Activated T-helper 17 cell treated with anti-CD3 and anti-CD28 coated beads, Interleukin-2, amount 50 U/mL, for 72 hours (primary cell): ENCODE measurements at regions not wholly inside any gene's neighbourhood (a gene's known extent, or its start where the extent isn't known, plus 50 kb on each side); places are given as distances from the start of the nearest gene placed in this dataset.

Experiments
- ATAC-seq: fragments of 150-1000 bp; cut with Tn5 transposase; replicated peaks from 2 replicates; pipeline ENCODE4 v1.10.0; 2021; ENCODE audit warnings: mild to moderate bottlenecking, moderate library complexity
- H3K27ac Mint-ChIP-seq: one replicate; pipeline ENCODE4 v1.8.0; 2022; ENCODE audit warnings: mixed read lengths
- H3K27me3 Mint-ChIP-seq: one replicate; pipeline ENCODE4 v1.8.0; 2022; ENCODE audit warnings: mixed read lengths
- H3K36me3 Mint-ChIP-seq: one replicate; pipeline ENCODE4 v1.8.0; 2022; ENCODE audit warnings: low read depth, mild to moderate bottlenecking, mixed read lengths
- H3K4me1 Mint-ChIP-seq: one replicate; pipeline ENCODE4 v1.8.0; 2022; ENCODE audit warnings: mixed read lengths
- H3K4me3 Mint-ChIP-seq: one replicate; pipeline ENCODE4 v1.8.0; 2022; ENCODE audit warnings: mild to moderate bottlenecking, mixed read lengths
- H3K9me3 Mint-ChIP-seq: one replicate; pipeline ENCODE4 v1.8.0; 2022; ENCODE audit warnings: mixed read lengths

- Mint-ChIP-seq H3K36me3 (no peaks in the 10 kb centered on the region), H3K4me1 (peaks cover 25% of the 10 kb centered on the region), H3K4me3 (peak overlapping the region; percentile 20), H3K9me3 (no peaks in the 10 kb centered on the region), H3K27ac (peak overlapping the region; percentile 24), H3K27me3 (no peaks in the 10 kb centered on the region)
- no peak for ATAC-seq
Observed at GRCh38 chr3:31361371-31362273, 171.1 kb upstream of the STT3B start.

- Mint-ChIP-seq H3K9me3 (no peaks in the 10 kb centered on the region), H3K27me3 (no peaks in the 10 kb centered on the region), H3K4me1 (peaks cover 13% of the 10 kb centered on the region), H3K27ac (no peak overlapping the region), H3K36me3 (no peaks in the 10 kb centered on the region), H3K4me3 (no peak overlapping the region)
- ATAC-seq: no peak
Observed at GRCh38 chr3:31364188-31364587, 168.5 kb upstream of the STT3B start.

- H3K27ac Mint-ChIP-seq: no peak overlapping the region
- H3K4me3 Mint-ChIP-seq: no peak overlapping the region
Observed at GRCh38 chr3:31364711-31365110, 168.0 kb upstream of the STT3B start.

GRCh38 chr3:31367518-31367917, 165.2 kb upstream of the STT3B start:
- no peaks in the 10 kb centered on the region for H3K36me3 Mint-ChIP-seq

More at GRCh38 chr3:31364711-31365110, 168.0 kb upstream of the STT3B start:
- Mint-ChIP-seq H3K36me3 (no peaks in the 10 kb centered on the region), H3K9me3 (no peaks in the 10 kb centered on the region), H3K27me3 (no peaks in the 10 kb centered on the region), H3K4me1 (peaks cover 13% of the 10 kb centered on the region)
- no peak for ATAC-seq

DNA sequence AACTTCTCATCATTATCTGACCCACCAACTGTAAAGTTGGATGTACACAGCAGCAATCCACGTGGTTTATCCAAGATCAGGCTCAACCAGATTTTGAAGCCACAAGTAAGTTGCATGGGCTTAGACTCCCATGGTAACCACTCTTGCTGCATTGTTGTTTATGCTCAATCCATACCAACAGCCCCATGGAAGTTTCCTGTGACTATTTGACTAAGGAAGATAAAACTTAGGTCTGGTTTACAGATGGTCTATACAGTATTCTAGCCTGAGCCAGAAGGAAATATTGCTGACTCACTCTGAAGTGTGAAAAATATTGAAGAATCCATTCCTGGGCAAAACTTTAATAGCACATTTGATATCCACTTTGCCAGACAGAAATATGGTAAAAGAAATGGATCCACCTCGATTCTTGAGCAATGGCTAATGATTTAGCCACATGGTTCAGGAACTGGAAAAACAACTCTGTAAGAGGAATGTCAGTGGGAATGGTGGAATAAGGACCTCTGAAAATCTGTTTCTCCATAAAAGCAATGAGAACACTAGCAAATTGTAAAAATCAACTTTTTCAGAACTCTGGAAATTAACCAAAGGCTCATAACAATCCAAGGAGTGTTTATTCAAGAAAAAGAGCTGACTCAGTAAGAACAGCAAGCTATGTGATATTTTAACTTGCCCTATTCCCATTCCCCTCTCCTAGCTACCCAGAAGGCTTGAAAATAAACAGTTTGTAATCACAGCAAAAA, 162.9 kb upstream of the STT3B start:
- no peak overlapping the region for H3K4me3 Mint-ChIP-seq
- no peak overlapping the region for H3K27ac Mint-ChIP-seq
- no peak for ATAC-seq

More at GRCh38 chr3:31367518-31367917, 165.2 kb upstream of the STT3B start:
- Mint-ChIP-seq H3K27ac (no peak overlapping the region), H3K9me3 (no peaks in the 10 kb centered on the region), H3K4me1 (peaks cover 7% of the 10 kb centered on the region), H3K27me3 (no peaks in the 10 kb centered on the region), H3K4me3 (no peak overlapping the region)
- no peak for ATAC-seq

GRCh38 chr3:31370380-31370666, 162.4 kb upstream of the STT3B start:
- ATAC-seq: peak; percentile 72
- no peaks in the 10 kb centered on the region for H3K4me1 Mint-ChIP-seq
- H3K36me3 Mint-ChIP-seq: no peaks in the 10 kb centered on the region
- H3K27me3 Mint-ChIP-seq: no peaks in the 10 kb centered on the region
- no peaks in the 10 kb centered on the region for H3K9me3 Mint-ChIP-seq
- no peak overlapping the region for H3K27ac Mint-ChIP-seq
- no peak overlapping the region for H3K4me3 Mint-ChIP-seq

More for the DNA sequence above, 162.9 kb upstream of the STT3B start:
- no peaks in the 10 kb centered on the region for H3K27me3 Mint-ChIP-seq
- H3K4me1 Mint-ChIP-seq: peaks cover 2% of the 10 kb centered on the region
- H3K36me3 Mint-ChIP-seq: no peaks in the 10 kb centered on the region
- H3K9me3 Mint-ChIP-seq: no peaks in the 10 kb centered on the region

- H3K9me3 Mint-ChIP-seq: no peaks in the 10 kb centered on the region
- no peaks in the 10 kb centered on the region for H3K36me3 Mint-ChIP-seq
- no peak for ATAC-seq
- H3K27me3 Mint-ChIP-seq: no peaks in the 10 kb centered on the region
- H3K4me3 Mint-ChIP-seq: no peak overlapping the region
- H3K27ac Mint-ChIP-seq: no peak overlapping the region
- no peaks in the 10 kb centered on the region for H3K4me1 Mint-ChIP-seq
Observed at GRCh38 chr3:31370681-31371080, 162.0 kb upstream of the STT3B start.

GRCh38 chr3:31371484-31372177, 161.1 kb upstream of the STT3B start:
- H3K36me3 Mint-ChIP-seq: no peaks in the 10 kb centered on the region
- no peaks in the 10 kb centered on the region for H3K9me3 Mint-ChIP-seq
- no peak overlapping the region for H3K4me3 Mint-ChIP-seq
- ATAC-seq: no peak
- H3K27ac Mint-ChIP-seq: no peak overlapping the region
- H3K4me1 Mint-ChIP-seq: no peaks in the 10 kb centered on the region
- H3K27me3 Mint-ChIP-seq: no peaks in the 10 kb centered on the region

GRCh38 chr3:31373681-31374080, 159.0 kb upstream of the STT3B start:
- ATAC-seq: no peak
- Mint-ChIP-seq H3K27me3 (no peaks in the 10 kb centered on the region), H3K27ac (no peak overlapping the region), H3K4me1 (peaks cover 7% of the 10 kb centered on the region), H3K4me3 (no peak overlapping the region), H3K9me3 (no peaks in the 10 kb centered on the region), H3K36me3 (no peaks in the 10 kb centered on the region)

- Mint-ChIP-seq H3K27me3 (no peaks in the 10 kb centered on the region), H3K36me3 (no peaks in the 10 kb centered on the region), H3K27ac (peak overlapping the region; percentile 32), H3K4me3 (no peak overlapping the region), H3K9me3 (no peaks in the 10 kb centered on the region), H3K4me1 (peaks cover 7% of the 10 kb centered on the region)
- ATAC-seq: peak; percentile 99
Observed at GRCh38 chr3:31377045-31377642, 155.6 kb upstream of the STT3B start.

DNA sequence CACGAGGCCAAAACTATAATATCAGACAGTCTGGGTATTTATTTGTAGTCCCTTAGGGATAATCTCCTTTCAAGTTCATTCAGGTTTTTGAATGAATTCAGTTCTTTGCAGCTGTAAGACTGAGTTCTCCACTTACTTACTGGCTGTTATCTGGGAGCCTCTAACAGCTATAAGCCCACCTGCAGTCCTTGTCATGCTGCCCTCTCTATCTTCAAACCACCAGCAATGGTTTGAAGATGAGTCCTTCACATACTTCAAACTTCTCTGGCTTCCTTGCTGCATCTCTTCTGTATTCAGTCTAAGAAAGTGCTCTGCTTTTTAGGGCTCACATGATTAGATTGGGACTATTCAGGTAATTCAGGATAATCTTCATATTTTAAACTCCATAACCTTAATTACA, 154.5 kb upstream of the STT3B start:
- Mint-ChIP-seq H3K9me3 (no peaks in the 10 kb centered on the region), H3K36me3 (no peaks in the 10 kb centered on the region)

GRCh38 chr3:31379598-31379997, 153.1 kb upstream of the STT3B start:
- Mint-ChIP-seq H3K4me3 (no peak overlapping the region), H3K9me3 (no peaks in the 10 kb centered on the region), H3K36me3 (no peaks in the 10 kb centered on the region), H3K4me1 (peaks cover 7% of the 10 kb centered on the region), H3K27ac (no peak overlapping the region), H3K27me3 (no peaks in the 10 kb centered on the region)
- ATAC-seq: no peak

More for the DNA sequence above, 154.5 kb upstream of the STT3B start:
- Mint-ChIP-seq H3K4me3 (no peak overlapping the region), H3K27ac (no peak overlapping the region), H3K4me1 (peaks cover 7% of the 10 kb centered on the region), H3K27me3 (no peaks in the 10 kb centered on the region)
- no peak for ATAC-seq

- no peak for ATAC-seq
- H3K36me3 Mint-ChIP-seq: no peaks in the 10 kb centered on the region
- H3K9me3 Mint-ChIP-seq: no peaks in the 10 kb centered on the region
- H3K4me3 Mint-ChIP-seq: no peak overlapping the region
- no peak overlapping the region for H3K27ac Mint-ChIP-seq
- H3K27me3 Mint-ChIP-seq: no peaks in the 10 kb centered on the region
- H3K4me1 Mint-ChIP-seq: no peaks in the 10 kb centered on the region
Observed at GRCh38 chr3:31382856-31383255, 149.9 kb upstream of the STT3B start.

- Mint-ChIP-seq H3K4me1 (no peaks in the 10 kb centered on the region), H3K36me3 (no peaks in the 10 kb centered on the region)
Observed at GRCh38 chr3:31384117-31384516, 148.6 kb upstream of the STT3B start.

More at GRCh38 chr3:31384117-31384516, 148.6 kb upstream of the STT3B start:
- no peak for ATAC-seq
- Mint-ChIP-seq H3K27ac (no peak overlapping the region), H3K27me3 (no peaks in the 10 kb centered on the region), H3K9me3 (no peaks in the 10 kb centered on the region), H3K4me3 (no peak overlapping the region)
